RWPE1 (cell line): ENCODE measurements at regions not wholly inside any gene's neighbourhood (a gene's known extent, or its start where the extent isn't known, plus 50 kb on each side); places are given as distances from the start of the nearest gene placed in this dataset.

Source experiments
- CTCF ChIA-PET: fragments of 350-600 bp; sonication (Branson Sonifier 250); formaldehyde crosslinking; extraction: SDS; loops from one replicate; lab custom pipeline; 2021; lab: Yijun Ruan, JAX
- POLR2A ChIA-PET: fragments of 400-600 bp; formaldehyde crosslinking; extraction: SDS; loops from one replicate; lab custom pipeline; 2020; ENCODE audit warnings: antibody characterized with exemption; ENCODE audit not compliant: low non-redundant PET; lab: Yijun Ruan, JAX
- DNase-seq: peaks from one replicate; pipeline ENCODE4 v3.0.0; 2012; ENCODE audit warnings: low spot score
- H3K27ac ChIP-seq: fragments of 450-650 bp; 2 replicates; pipeline ENCODE4 v1.5.1; 2017
- CTCF ChIP-seq: fragments of 450-650 bp; conservative IDR thresholded peaks from 2 replicates; pipeline ENCODE4 v1.5.1; 2017; ENCODE audit warnings: low read depth, mild to moderate bottlenecking

GRCh38 chr5:175079707-175080106 is 355.3 kb downstream of the MSX2 start:
- no peak for DNase-seq
- H3K27ac ChIP-seq = no peak overlapping the region
- TF ChIP-seq CTCF = no peak
- ChIA-PET CTCF (no interaction called here), POLR2A (no interaction called here)

- ChIA-PET POLR2A (no interaction called here), CTCF (interaction anchor here (0.7 kb wide), 1 partner anchor 37 kb away, joined by 3 read pairs; no protein-coding TSS in a partner anchor)
- no peak for DNase-seq
- H3K27ac ChIP-seq = no peak overlapping the region
- TF ChIP-seq CTCF = no peak
Observed at GRCh38 chr5:175070283-175070682, 345.9 kb downstream of the MSX2 start.

GRCh38 chr5:175060257-175060656 is 335.9 kb downstream of the MSX2 start:
- CTCF ChIA-PET = interaction anchor here (0.9 kb wide), 1 partner anchor 9 kb away, joined by 5 read pairs; no protein-coding TSS in a partner anchor
- no peak for DNase-seq
- no peak overlapping the region for H3K27ac ChIP-seq
- no peak for TF ChIP-seq CTCF
- POLR2A ChIA-PET = no interaction called here

- ChIA-PET POLR2A (no interaction called here), CTCF (interaction anchor here (0.6 to 0.9 kb wide), 2 partner anchors 9 to 32 kb away, joined by 5 read pairs; no protein-coding TSS in a partner anchor)
- TF ChIP-seq CTCF = no peak
Observed at GRCh38 chr5:175059687-175060211, 335.4 kb downstream of the MSX2 start.

GRCh38 chr5:175056831-175057230 is 332.4 kb downstream of the MSX2 start:
- ChIA-PET POLR2A (no interaction called here), CTCF (no interaction called here)
- H3K27ac ChIP-seq = no peak overlapping the region
- TF ChIP-seq CTCF = no peak
- DNase-seq = no peak

More at GRCh38 chr5:175059687-175060211, 335.4 kb downstream of the MSX2 start:
- DNase-seq = no peak
- no peak overlapping the region for H3K27ac ChIP-seq

- CTCF ChIA-PET = interaction anchor here (0.6 to 1.7 kb wide), 3 partner anchors 92 to 410 kb away, joined by 3 to 4 read pairs (median 4); no protein-coding TSS in a partner anchor
- POLR2A ChIA-PET = no interaction called here
- no peak for TF ChIP-seq CTCF
- peak; percentile 41 for DNase-seq
- H3K27ac ChIP-seq = no peak overlapping the region
Observed at GRCh38 chr5:175054243-175054642, 329.9 kb downstream of the MSX2 start.
